DND-41 (cell line): ENCODE measurements at regions not wholly inside any gene's neighbourhood (a gene's known extent, or its start where the extent isn't known, plus 50 kb on each side); places are given as distances from the start of the nearest gene placed in this dataset.

Experiments used
- ATAC-seq: fragments of 200-7000 bp; cut with Tn5 transposase; 3 replicates; pipeline ENCODE4 v1.9.1; 2021; ENCODE audit warnings: low read depth; ENCODE audit not compliant: insufficient read depth
- DNase-seq: peaks from one replicate; pipeline ENCODE4 v3.0.0-alpha.2; 2020
- H2AFZ ChIP-seq: 2 replicates; pipeline ENCODE4 v1.6.0; 2012; ENCODE audit warnings: low read depth, low read length
- H3K27ac ChIP-seq: 2 replicates; pipeline ENCODE4 v1.5.1; 2012; ENCODE audit warnings: low read length, inconsistent platforms
- H3K27me3 ChIP-seq: fragments of 200-600 bp; sonication (generic); 2 replicates; pipeline ENCODE4 v1.6.0; 2012; ENCODE audit warnings: low read length, mild to moderate bottlenecking, inconsistent platforms; ENCODE audit not compliant: insufficient read depth, poor library complexity
- H3K36me3 ChIP-seq: 2 replicates; pipeline ENCODE4 v1.5.1; 2012; ENCODE audit warnings: low read length, inconsistent platforms; ENCODE audit not compliant: insufficient read depth
- H3K4me1 ChIP-seq: 2 replicates; pipeline ENCODE4 v1.5.1; 2012; ENCODE audit warnings: mild to moderate bottlenecking, low read length; ENCODE audit not compliant: insufficient read depth
- H3K4me2 ChIP-seq: 2 replicates; pipeline ENCODE4 v1.6.0; 2012; ENCODE audit warnings: mild to moderate bottlenecking, moderate library complexity, low read length, inconsistent platforms; ENCODE audit not compliant: insufficient read depth
- H3K4me3 ChIP-seq, 2 experiments: fragments of 200-600 bp in 1 of 2; shearing (Covaris generic) in 1 of 2; 2 replicates each; pipeline ENCODE4 v1.5.1; 2012 to 2016; ENCODE audit warnings: inconsistent platforms in 2 of 2, low read length in 2 of 2, mild to moderate bottlenecking in 2 of 2, low read depth in 1 of 2, moderate library complexity in 1 of 2
- H3K79me2 ChIP-seq: 2 replicates; pipeline ENCODE4 v1.6.0; 2012; ENCODE audit warnings: low read length, inconsistent platforms; ENCODE audit not compliant: insufficient read depth
- H3K9ac ChIP-seq: 2 replicates; pipeline ENCODE4 v1.6.0; 2012; ENCODE audit warnings: low read depth, mild to moderate bottlenecking, inconsistent platforms, low read length, moderate library complexity
- H3K9me3 ChIP-seq: 2 replicates; pipeline ENCODE4 v1.5.1; 2012; ENCODE audit warnings: low read length, moderate library complexity, mild to moderate bottlenecking, inconsistent platforms; ENCODE audit not compliant: insufficient read depth, severe bottlenecking
- H4K20me1 ChIP-seq: 2 replicates; pipeline ENCODE4 v1.6.0; 2012; ENCODE audit warnings: low read length; ENCODE audit not compliant: insufficient read depth
- EZH2 ChIP-seq: IDR thresholded peaks from 3 replicates; pipeline ENCODE4 v1.6.1; 2012; ENCODE audit warnings: borderline replicate concordance, low read depth, mild to moderate bottlenecking, moderate library complexity, low read length, inconsistent platforms; ENCODE audit not compliant: severe bottlenecking
- TF ChIP-seq, protein P1 (sequence below): IDR thresholded peaks from 2 replicates; pipeline ENCODE4 v1.5.1; 2012; ENCODE audit warnings: borderline replicate concordance, low read length, moderate library complexity, mild to moderate bottlenecking; ENCODE audit not compliant: poor library complexity, severe bottlenecking; ENCODE audit errors: extremely low read depth

GRCh38 chr9:20184541-20184940, 395.7 kb upstream of the SLC24A2 start:
- DNase-seq = no peak
- peaks cover 2% of the 10 kb centered on the region for H3K9me3 ChIP-seq
- H3K27me3 ChIP-seq = no peaks in the 10 kb centered on the region
- H3K9ac ChIP-seq = no peak overlapping the region
- no peaks in the 10 kb centered on the region for H4K20me1 ChIP-seq
- H3K4me2 ChIP-seq = no peak overlapping the region
- ATAC-seq = no peak
- H3K4me1 ChIP-seq = peaks cover 14% of the 10 kb centered on the region
- no peak overlapping the region for H3K4me3 ChIP-seq
- no peak overlapping the region for H2AFZ ChIP-seq
- no peaks in the 10 kb centered on the region for H3K79me2 ChIP-seq
- TF ChIP-seq EZH2 = no peak
- TF ChIP-seq, protein P1, sequence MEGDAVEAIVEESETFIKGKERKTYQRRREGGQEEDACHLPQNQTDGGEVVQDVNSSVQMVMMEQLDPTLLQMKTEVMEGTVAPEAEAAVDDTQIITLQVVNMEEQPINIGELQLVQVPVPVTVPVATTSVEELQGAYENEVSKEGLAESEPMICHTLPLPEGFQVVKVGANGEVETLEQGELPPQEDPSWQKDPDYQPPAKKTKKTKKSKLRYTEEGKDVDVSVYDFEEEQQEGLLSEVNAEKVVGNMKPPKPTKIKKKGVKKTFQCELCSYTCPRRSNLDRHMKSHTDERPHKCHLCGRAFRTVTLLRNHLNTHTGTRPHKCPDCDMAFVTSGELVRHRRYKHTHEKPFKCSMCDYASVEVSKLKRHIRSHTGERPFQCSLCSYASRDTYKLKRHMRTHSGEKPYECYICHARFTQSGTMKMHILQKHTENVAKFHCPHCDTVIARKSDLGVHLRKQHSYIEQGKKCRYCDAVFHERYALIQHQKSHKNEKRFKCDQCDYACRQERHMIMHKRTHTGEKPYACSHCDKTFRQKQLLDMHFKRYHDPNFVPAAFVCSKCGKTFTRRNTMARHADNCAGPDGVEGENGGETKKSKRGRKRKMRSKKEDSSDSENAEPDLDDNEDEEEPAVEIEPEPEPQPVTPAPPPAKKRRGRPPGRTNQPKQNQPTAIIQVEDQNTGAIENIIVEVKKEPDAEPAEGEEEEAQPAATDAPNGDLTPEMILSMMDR = no peak
- no peak overlapping the region for H3K27ac ChIP-seq
- H3K36me3 ChIP-seq = no peaks in the 10 kb centered on the region

DNA sequence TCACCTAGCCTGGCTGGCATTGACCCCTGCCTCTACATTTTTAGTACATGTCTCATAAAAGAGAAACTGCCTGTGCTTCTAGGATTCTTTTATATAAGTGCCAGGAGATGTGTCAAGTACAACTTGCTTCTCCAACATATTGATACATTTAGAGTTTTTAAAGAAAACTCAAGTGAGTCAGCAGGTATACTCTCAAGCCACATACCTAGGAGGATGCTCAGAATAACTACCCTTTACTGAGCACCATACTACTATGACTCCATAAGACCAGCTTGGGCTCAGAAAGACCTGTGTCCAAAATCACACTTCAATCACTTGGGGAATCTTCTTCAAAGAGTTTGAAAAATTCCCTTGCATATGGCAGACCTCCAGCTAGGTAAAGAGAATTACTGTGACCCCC, 389.8 kb upstream of the SLC24A2 start:
- no peak overlapping the region; the same call in 1 of the 2 replicates for H2AFZ ChIP-seq
- H3K27ac ChIP-seq = no peak overlapping the region
- H3K79me2 ChIP-seq = no peaks in the 10 kb centered on the region
- no peak overlapping the region for H3K4me2 ChIP-seq
- H3K36me3 ChIP-seq = no peaks in the 10 kb centered on the region
- no peak overlapping the region for H3K9ac ChIP-seq
- no peak overlapping the region for H3K4me3 ChIP-seq
- no peaks in the 10 kb centered on the region for H3K27me3 ChIP-seq
- no peaks in the 10 kb centered on the region for H3K9me3 ChIP-seq
- no peaks in the 10 kb centered on the region for H4K20me1 ChIP-seq
- peaks cover 21% of the 10 kb centered on the region for H3K4me1 ChIP-seq
- ATAC-seq (no peak), DNase-seq (no peak)
- TF ChIP-seq EZH2 = no peak
- TF ChIP-seq, protein P1 = no peak

DNA sequence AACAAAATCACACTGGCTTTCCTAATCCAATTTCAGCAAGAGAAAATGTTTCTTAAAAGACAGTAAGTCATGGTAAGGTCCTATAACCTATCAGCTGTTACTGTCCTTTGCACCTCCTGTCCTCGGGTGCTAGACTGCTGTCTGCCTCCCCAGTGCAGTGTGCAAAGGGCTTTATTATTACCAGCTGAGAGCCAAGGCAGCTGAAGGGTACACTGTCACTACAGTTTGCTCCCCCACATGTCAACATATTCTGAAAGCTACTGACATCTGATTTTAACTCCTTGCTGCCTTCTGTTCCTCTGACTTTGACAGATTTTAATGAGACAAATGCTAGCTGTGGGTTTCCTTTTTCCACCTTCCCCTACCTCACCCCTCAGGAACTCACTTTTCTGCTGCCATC, 389.4 kb upstream of the SLC24A2 start:
- DNase-seq (no peak), ATAC-seq (no peak)
- Histone ChIP-seq H3K36me3 (no peaks in the 10 kb centered on the region), H3K27ac (no peak overlapping the region; the same call in 1 of the 2 replicates), H3K4me1 (peaks cover 21% of the 10 kb centered on the region), H3K4me2 (no peak overlapping the region), H3K9ac (no peak overlapping the region), H3K9me3 (no peaks in the 10 kb centered on the region), H3K27me3 (no peaks in the 10 kb centered on the region), H3K79me2 (no peaks in the 10 kb centered on the region), H4K20me1 (no peaks in the 10 kb centered on the region), H3K4me3 (no peak overlapping the region), H2AFZ (peak overlapping the region; percentile 16; the same call in 1 of the 2 replicates)
- TF ChIP-seq EZH2 = no peak
- TF ChIP-seq, protein P1 = no peak

DNA sequence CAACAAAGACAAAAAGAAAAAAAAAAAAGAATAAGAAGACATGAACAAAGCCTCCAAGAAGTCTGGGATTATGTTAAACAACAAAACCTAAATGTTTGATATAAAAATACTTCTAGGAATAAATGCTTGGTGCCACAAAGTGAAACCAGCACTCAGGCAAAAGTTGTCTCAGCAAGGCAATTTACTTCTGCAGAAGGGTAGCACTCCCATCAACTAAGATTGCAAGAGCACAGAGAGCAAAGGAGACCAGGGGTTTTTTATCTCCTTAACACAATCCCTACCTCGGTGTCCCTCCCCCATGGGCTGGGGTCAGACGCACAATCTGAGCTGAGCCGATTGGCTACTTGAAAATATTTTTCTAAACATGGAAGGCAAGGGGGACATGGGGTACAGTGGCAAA, 381.3 kb upstream of the SLC24A2 start:
- Histone ChIP-seq H3K4me2 (no peak overlapping the region), H3K4me3 (no peak overlapping the region), H3K27me3 (no peaks in the 10 kb centered on the region), H3K9me3 (peaks cover 37% of the 10 kb centered on the region), H3K9ac (no peak overlapping the region), H3K4me1 (no peaks in the 10 kb centered on the region), H3K27ac (no peak overlapping the region), H3K79me2 (no peaks in the 10 kb centered on the region), H2AFZ (no peak overlapping the region), H4K20me1 (no peaks in the 10 kb centered on the region), H3K36me3 (no peaks in the 10 kb centered on the region)
- TF ChIP-seq, protein P1 = no peak
- no peak for TF ChIP-seq EZH2
- DNase-seq = no peak
- no peak for ATAC-seq
